ACC112 (cell line): ENCODE measurements at regions not wholly inside any gene's neighbourhood (a gene's known extent, or its start where the extent isn't known, plus 50 kb on each side); places are given as distances from the start of the nearest gene placed in this dataset.
A peak's percentile ranks its signal among the peaks of the same experiment; 100 is the strongest.
"Not testable (repeated sequence)": the region's sequence is repeated elsewhere in the genome, so short reads cannot be mapped to it uniquely, and the experiment has no call there.

Experiments used
- H2AFZ ChIP-seq: fragments of 200-600 bp; sonication (generic); one replicate; pipeline ENCODE4 v1.6.0; 2017; ENCODE audit warnings: antibody characterized with exemption, low read length; ENCODE audit not compliant: unreplicated experiment
- H3K27ac ChIP-seq: fragments of 200-600 bp; sonication (generic); 2 replicates; pipeline ENCODE4 v1.5.1; 2014; ENCODE audit warnings: low read depth, mild to moderate bottlenecking, antibody characterized with exemption, low read length, moderate library complexity
- H3K27me3 ChIP-seq: fragments of 200-600 bp; sonication (generic); 2 replicates; pipeline ENCODE4 v1.6.1; 2014; ENCODE audit warnings: mild to moderate bottlenecking, antibody characterized with exemption, low read length, moderate library complexity, mixed read lengths; ENCODE audit not compliant: insufficient read depth
- H3K36me3 ChIP-seq: fragments of 200-600 bp; sonication (generic); 2 replicates; pipeline ENCODE4 v1.6.1; 2016; ENCODE audit warnings: mild to moderate bottlenecking, antibody characterized with exemption, low read length, moderate library complexity, mixed read lengths; ENCODE audit not compliant: insufficient read depth
- H3K4me1 ChIP-seq: fragments of 200-600 bp; sonication (generic); one replicate; pipeline ENCODE4 v1.6.1; 2016; ENCODE audit warnings: low read length, mixed read lengths; ENCODE audit not compliant: insufficient read depth, unreplicated experiment, control insufficient read depth
- H3K4me3 ChIP-seq: fragments of 200-600 bp; sonication (generic); 2 replicates; pipeline ENCODE4 v1.5.1; 2014; ENCODE audit warnings: mild to moderate bottlenecking, low read depth, low read length
- H3K79me2 ChIP-seq: fragments of 200-600 bp; sonication (generic); one replicate; pipeline ENCODE4 v1.6.0; 2016; ENCODE audit warnings: low read length; ENCODE audit not compliant: control insufficient read depth, unreplicated experiment, insufficient read depth

- H3K36me3 ChIP-seq, result no peaks in the 10 kb centered on the region
- peaks cover 41% of the 10 kb centered on the region for H3K4me1 ChIP-seq
- no peak overlapping the region for H2AFZ ChIP-seq
- H3K27ac ChIP-seq, result no peak overlapping the region
- H3K79me2 ChIP-seq, result no peaks in the 10 kb centered on the region
- no peak overlapping the region for H3K4me3 ChIP-seq
- no peaks in the 10 kb centered on the region for H3K27me3 ChIP-seq
These were observed 162.9 kb downstream of the SOX4 start for GRCh38 chr6:21756487-21756886.

DNA sequence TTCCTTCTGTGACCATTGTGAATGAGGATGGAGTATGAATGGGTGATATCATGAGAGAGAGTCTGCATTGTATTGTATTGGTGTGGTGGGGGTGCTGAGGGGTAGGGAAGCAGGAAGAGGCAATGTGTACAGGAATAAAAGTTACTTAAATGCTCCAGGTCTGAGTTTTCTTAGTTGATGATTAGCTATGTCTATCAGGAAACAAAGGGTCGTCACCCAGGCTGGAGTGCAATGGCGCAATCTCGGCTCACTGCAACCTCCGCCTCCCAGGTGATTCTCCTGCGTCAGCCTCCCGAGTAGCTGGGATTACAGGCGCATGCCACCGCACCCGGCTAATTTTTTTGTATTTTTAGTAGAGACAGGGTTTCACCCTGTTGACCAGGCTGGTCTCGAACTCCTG is 163.8 kb downstream of the SOX4 start:
- H3K27me3 ChIP-seq, H3K36me3 ChIP-seq, H3K27ac ChIP-seq, H2AFZ ChIP-seq, H3K79me2 ChIP-seq, H3K4me3 ChIP-seq: not testable (repeated sequence)
- H3K4me1 ChIP-seq, result peaks cover 32% of the 10 kb centered on the region

DNA sequence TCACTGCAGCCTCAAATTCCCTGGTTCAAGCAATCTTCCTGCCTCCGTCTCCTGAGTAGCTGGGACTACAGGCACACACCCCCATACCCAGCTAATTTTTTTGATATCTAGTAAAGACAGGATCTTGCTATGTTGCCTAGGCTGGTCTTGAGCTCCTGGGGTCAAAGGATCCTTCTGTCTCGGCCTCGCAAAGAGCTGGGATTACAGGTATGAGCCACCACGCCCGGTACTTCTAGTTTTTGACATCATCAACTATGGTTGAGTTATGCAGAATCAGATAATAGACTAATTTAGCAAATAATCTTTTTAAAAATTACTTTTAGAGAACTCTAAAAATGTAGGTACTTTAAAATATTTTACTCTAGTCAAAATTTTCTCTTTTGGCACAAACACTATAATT is 166.2 kb downstream of the SOX4 start:
- Histone ChIP-seq H3K36me3 (no peaks in the 10 kb centered on the region), H2AFZ (no peak overlapping the region), H3K4me1 (peaks cover 8% of the 10 kb centered on the region), H3K79me2 (no peaks in the 10 kb centered on the region), H3K4me3 (no peak overlapping the region), H3K27me3 (no peaks in the 10 kb centered on the region), H3K27ac (no peak overlapping the region)

- H3K4me3 ChIP-seq, H3K36me3 ChIP-seq, H2AFZ ChIP-seq, H3K27me3 ChIP-seq, H3K4me1 ChIP-seq, H3K79me2 ChIP-seq, H3K27ac ChIP-seq: not testable (repeated sequence)
These were observed 167.6 kb downstream of the SOX4 start for GRCh38 chr6:21761053-21761730.

GRCh38 chr6:21764989-21765388 is 171.4 kb downstream of the SOX4 start:
- Histone ChIP-seq H3K27ac (no peak overlapping the region), H3K79me2 (no peaks in the 10 kb centered on the region), H3K4me1 (peaks cover 28% of the 10 kb centered on the region), H3K36me3 (no peaks in the 10 kb centered on the region), H2AFZ (no peak overlapping the region), H3K27me3 (no peaks in the 10 kb centered on the region), H3K4me3 (no peak overlapping the region)

- Histone ChIP-seq H3K4me3 (peak overlapping the region; percentile 35), H3K27ac (peak overlapping the region; percentile 72), H3K79me2 (no peaks in the 10 kb centered on the region)
These were observed 174.5 kb downstream of the SOX4 start for GRCh38 chr6:21767891-21768648.

GRCh38 chr6:21769405-21769861 is 175.9 kb downstream of the SOX4 start:
- peaks cover 39% of the 10 kb centered on the region for H3K4me1 ChIP-seq
- no peaks in the 10 kb centered on the region for H3K36me3 ChIP-seq
- H3K4me3 ChIP-seq, result peak overlapping the region; percentile 13
- no peaks in the 10 kb centered on the region for H3K79me2 ChIP-seq
- H3K27me3 ChIP-seq, result no peaks in the 10 kb centered on the region
- H2AFZ ChIP-seq, result peak overlapping the region; percentile 53
- peak overlapping the region; percentile 72 for H3K27ac ChIP-seq

More at GRCh38 chr6:21767891-21768648, 174.5 kb downstream of the SOX4 start:
- H3K4me1 ChIP-seq, result peaks cover 39% of the 10 kb centered on the region
- H3K36me3 ChIP-seq, result no peaks in the 10 kb centered on the region
- H2AFZ ChIP-seq, result peak overlapping the region; percentile 69
- no peaks in the 10 kb centered on the region for H3K27me3 ChIP-seq

DNA sequence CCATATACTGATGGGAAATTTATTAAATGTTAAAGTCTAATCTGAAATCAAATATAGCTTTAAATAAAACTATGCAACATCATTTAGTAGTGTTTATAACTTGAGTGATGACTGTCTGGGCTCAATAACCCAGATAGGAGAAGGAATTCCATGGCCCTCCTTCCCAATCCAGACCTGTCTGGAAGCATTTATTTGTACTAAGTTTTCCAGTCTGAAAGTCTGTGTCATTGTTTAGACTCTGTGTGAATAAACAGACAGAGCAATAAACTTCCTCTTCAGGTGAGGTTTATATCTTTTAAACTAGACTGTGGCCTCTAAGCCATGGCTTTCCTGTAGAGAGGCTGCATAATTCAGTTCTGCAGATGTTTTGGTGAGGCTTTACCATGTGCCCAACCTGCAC is 176.4 kb downstream of the SOX4 start:
- Histone ChIP-seq H3K4me3 (peak overlapping the region; percentile 13; the same call in 1 of the 2 replicates), H3K27me3 (no peaks in the 10 kb centered on the region), H3K36me3 (no peaks in the 10 kb centered on the region), H2AFZ (peak overlapping the region; percentile 53), H3K27ac (peak overlapping the region; percentile 72), H3K4me1 (peaks cover 39% of the 10 kb centered on the region), H3K79me2 (no peaks in the 10 kb centered on the region)

DNA sequence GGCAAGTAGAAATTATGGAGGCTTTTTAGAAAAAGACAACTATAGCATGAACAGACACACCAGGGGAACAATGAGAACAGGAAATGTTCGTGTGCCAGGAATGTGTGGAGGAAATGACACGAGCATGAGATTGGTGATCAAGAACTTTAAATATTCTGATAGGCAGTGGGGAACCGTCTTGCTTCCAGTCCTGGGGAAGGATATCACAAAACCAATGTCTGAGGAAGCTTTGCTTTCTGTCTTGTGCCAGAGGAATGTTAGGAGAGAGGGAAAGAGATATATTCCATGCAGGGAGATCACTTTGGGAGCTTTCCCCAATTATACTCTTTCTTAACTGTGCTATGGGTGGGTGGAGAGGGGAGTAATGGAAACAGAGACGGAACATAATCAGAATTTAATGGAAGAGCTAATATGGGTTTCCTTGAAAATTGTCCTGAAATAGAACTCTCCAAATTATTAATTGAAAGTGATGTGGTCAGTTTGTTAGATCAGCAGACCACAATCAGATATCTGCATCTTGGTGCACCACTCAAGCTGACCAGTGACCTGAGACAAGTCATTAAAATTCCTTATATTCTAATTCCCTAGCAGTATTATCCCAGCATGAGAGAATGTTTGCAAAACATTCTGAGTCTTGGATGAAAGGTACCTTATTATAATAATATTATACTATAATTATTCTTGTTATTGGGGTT is 178.2 kb downstream of the SOX4 start:
- Histone ChIP-seq H3K27me3 (no peaks in the 10 kb centered on the region), H3K4me3 (no peak overlapping the region), H3K4me1 (peaks cover 39% of the 10 kb centered on the region), H2AFZ (peak overlapping the region; percentile 58), H3K79me2 (no peaks in the 10 kb centered on the region), H3K36me3 (no peaks in the 10 kb centered on the region), H3K27ac (no peak overlapping the region)

GRCh38 chr6:21772477-21772876 is 178.9 kb downstream of the SOX4 start:
- Histone ChIP-seq H3K27ac (no peak overlapping the region), H3K79me2 (no peaks in the 10 kb centered on the region), H3K4me1 (peaks cover 36% of the 10 kb centered on the region)

More at GRCh38 chr6:21772477-21772876, 178.9 kb downstream of the SOX4 start:
- Histone ChIP-seq H2AFZ (no peak overlapping the region), H3K4me3 (no peak overlapping the region), H3K36me3 (no peaks in the 10 kb centered on the region), H3K27me3 (no peaks in the 10 kb centered on the region)
